Breast epithelium (tissue), 3 donors: ENCODE measurements at regions not wholly inside any gene's neighbourhood (a gene's known extent, or its start where the extent isn't known, plus 50 kb on each side); places are given as distances from the start of the nearest gene placed in this dataset.

ENCODE experiments used
- POLR2A ChIP-seq: fragments of 450-650 bp; IDR thresholded peaks from one replicate; pipeline ENCODE4 v1.6.1; 2016; ENCODE audit warnings: antibody characterized with exemption, mild to moderate bottlenecking, moderate library complexity
- POLR2AphosphoS5 ChIP-seq, 3 donors: sonication (generic); formaldehyde crosslinking; IDR thresholded peaks; one replicate each; pipeline ENCODE4 v1.6.1; 2017; ENCODE audit warnings: antibody characterized with exemption in 3 of 3
- TF ChIP-seq, protein P1 (sequence below), 3 donors: fragments of 450-650 bp; IDR thresholded peaks; one replicate each; pipeline ENCODE4 v1.5.1; 2016 to 2017; ENCODE audit warnings: antibody characterized with exemption in 3 of 3, mild to moderate bottlenecking in 3 of 3, moderate library complexity in 3 of 3

- no peak for TF ChIP-seq POLR2A
- TF ChIP-seq, protein P1, sequence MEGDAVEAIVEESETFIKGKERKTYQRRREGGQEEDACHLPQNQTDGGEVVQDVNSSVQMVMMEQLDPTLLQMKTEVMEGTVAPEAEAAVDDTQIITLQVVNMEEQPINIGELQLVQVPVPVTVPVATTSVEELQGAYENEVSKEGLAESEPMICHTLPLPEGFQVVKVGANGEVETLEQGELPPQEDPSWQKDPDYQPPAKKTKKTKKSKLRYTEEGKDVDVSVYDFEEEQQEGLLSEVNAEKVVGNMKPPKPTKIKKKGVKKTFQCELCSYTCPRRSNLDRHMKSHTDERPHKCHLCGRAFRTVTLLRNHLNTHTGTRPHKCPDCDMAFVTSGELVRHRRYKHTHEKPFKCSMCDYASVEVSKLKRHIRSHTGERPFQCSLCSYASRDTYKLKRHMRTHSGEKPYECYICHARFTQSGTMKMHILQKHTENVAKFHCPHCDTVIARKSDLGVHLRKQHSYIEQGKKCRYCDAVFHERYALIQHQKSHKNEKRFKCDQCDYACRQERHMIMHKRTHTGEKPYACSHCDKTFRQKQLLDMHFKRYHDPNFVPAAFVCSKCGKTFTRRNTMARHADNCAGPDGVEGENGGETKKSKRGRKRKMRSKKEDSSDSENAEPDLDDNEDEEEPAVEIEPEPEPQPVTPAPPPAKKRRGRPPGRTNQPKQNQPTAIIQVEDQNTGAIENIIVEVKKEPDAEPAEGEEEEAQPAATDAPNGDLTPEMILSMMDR (IDR thresholded peaks at IDR 0.05): no peak
- no peak for TF ChIP-seq POLR2AphosphoS5 (IDR thresholded peaks at IDR 0.05)
Observed at GRCh38 chr13:21256891-21257290, 80.4 kb downstream of the MRPL57 start.
